DMS79 treated with DMSO at 0.1 percent for 48 hours (cell line): ENCODE measurements at regions not wholly inside any gene's neighbourhood (a gene's known extent, or its start where the extent isn't known, plus 50 kb on each side); places are given as distances from the start of the nearest gene placed in this dataset.

Source experiments
- DNase-seq: peaks from one replicate; lab custom pipeline; 2025; lab: John Stamatoyannopoulos, UW

DNA sequence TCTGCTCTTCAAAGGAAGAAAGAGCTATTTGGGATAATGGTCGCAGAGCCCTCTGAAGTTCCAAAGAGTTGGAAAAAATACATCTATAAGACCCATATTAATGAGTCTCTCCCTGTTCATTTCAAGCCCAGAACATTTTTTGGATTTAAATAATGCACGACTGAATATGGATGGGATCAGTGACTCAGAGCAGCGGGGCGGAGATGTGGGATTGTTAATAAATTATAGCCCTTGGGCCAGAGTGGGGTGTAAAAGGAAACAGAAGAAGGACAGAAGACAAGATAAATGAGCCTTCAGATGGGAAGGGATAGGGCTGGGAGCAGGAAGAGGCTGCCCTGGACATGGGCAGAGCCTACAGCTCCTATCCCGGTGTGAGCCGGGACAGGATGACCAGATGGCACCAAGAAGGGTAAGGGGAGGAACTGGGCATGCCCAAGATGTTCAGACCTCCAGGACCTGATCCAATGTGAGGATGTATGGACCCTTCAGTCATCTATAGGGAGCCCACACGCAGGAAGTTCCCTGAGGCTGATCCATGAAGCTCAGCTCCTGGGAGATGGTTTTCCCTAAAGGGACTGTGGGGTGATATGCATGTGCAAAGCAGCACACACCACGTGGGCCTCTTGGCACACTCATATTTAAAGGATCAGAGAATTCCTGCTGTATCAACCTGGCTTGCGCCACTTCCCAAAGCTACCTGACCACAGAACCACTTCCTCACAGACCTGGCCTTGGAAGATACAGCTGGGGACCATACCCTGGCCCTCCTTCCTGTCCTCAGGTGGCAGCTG lies 96.1 kb upstream of the PLXNA4 start:
- DNase-seq, result no peak

GRCh38 chr7:132666774-132667172 lies 90.5 kb upstream of the PLXNA4 start:
- DNase-seq, result no peak

DNA sequence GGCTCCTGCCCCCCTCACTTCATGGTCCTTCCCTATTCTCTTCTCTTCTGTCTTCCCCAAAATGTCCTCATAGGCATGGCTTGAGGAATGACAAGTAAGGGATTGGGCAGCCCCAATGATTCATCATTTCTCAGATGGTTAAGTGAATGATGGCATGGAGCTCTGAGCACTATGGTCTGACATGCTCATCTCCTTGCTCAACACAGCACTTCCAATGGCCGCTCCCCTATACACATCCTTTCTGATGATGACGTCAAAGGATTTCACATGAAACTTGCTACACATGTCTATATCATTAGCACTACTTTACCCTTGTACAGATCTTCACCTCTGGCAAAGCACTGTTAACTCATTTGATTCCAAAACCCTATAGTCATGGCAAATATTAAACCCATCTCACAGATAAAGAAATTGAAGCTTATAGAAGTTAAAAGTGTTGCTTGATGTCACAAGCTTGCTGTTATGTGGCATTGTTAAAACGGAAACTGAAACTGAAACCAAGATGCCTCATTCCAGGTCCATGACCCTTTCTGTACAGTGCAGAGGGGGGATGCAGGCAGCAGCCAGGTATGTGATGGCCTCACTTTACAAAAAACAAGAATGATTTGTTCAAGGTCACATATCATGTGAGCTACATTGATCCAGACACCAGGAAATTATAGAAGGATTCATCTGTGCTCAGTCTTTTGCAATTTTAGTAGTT lies 90.0 kb upstream of the PLXNA4 start:
- DNase-seq, result peak; percentile 14

DNA sequence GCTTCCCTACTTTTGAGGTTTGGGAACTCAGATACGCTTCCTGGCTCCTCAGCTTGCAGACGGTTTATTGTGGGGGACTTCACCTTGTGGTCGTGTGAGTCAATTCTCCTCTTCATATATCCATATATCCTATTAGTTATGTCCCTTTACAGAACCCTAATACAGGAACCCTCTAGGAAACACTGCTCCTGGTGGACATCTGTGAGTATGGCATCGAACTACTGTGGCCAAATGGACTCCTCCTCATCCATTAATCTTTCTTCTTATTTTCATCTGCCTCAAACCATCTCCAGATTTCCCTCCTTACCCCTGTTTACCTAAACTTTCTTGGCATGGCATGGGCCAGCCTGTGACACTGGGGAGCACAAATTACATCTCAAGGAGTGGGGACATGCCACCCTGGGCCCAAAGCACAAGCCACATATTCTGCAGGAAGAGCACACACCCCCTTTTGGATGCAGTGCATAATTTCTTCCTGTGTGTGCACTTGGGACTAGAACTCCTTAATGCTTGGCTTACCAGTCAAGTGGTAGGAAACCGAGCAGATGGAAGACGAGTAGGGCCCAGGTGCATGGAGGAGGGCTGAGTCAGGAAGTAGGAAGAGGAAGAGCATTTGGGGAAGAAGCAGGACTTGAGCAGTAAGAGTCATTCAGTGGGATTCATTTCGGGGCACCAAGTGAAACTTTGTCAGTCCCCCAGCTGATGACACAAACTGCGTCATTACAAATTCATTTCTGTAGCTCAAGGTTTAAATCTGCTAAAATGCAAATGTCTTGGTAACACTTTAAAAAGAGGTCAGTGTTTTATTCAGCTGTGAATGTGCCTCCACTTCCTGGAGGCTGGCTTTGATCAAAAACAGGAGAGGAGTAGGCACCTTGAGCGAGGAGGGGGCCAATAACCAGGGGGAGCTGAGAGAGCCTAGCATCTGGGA lies 80.8 kb upstream of the PLXNA4 start:
- DNase-seq, result peak; percentile 91

- DNase-seq, result no peak
Observed at GRCh38 chr7:132656341-132656740, 80.1 kb upstream of the PLXNA4 start.

GRCh38 chr7:132655131-132655727 lies 79.0 kb upstream of the PLXNA4 start:
- DNase-seq, result no peak

- DNase-seq, result no peak
Observed at GRCh38 chr7:132654150-132654549, 77.9 kb upstream of the PLXNA4 start.

- no peak for DNase-seq
Observed at GRCh38 chr7:132653366-132653930, 77.2 kb upstream of the PLXNA4 start.

GRCh38 chr7:132652507-132652906 lies 76.2 kb upstream of the PLXNA4 start:
- DNase-seq, result no peak

GRCh38 chr7:132650498-132650897 lies 74.2 kb upstream of the PLXNA4 start:
- DNase-seq, result no peak

DNA sequence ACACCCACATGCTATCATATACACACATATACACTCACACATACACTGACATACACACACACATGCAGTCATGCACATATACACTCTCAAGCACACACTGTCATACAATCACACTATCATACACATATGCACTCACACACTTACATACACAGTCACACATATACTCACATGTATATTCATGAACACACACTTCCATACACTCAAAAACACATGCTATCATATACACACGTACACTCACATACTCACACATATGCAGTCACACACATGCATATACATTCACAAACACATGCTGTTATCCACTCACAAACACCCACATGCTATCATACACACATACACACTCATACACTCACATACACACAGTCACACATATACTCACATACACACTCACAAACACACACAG lies 71.0 kb upstream of the PLXNA4 start:
- no peak for DNase-seq

DNA sequence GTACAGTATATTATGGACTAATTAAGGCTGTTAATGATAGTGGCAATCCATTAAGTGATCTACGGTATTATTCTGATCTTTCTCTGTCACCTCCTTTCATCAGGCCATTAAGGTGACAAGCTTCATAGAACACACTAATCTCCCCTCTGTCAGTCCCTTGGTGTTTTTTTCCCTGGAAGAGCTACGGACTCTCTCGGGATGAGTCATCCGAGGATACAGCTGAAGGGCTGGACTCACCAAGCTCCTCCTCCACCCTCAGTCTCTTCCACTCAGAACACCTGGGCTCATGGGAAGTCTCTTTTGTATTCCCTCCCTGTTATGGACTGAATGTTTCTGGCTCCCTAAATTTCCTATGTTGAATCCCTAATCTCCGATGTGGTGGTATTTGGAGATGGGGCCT lies 69.8 kb upstream of the PLXNA4 start:
- DNase-seq, result no peak

DNA sequence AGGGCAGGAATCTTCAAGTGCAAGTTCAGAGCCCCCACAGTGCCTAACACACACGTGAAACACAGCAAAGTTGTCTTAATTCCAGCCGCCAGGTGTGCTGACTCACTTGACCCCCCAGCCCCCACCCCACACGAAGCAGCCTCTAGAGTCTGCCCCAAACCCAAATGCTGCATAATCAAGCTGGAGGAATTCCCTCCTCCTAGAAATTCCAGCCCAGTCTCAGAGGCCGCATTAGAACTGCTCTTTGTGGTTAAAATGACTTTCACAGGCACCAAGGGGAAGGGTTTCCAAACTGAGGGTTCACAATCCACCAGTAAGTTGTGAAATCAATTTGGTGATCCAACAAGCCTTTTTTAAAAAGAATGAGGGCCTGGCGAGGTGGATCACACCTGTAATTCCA lies 67.0 kb upstream of the PLXNA4 start:
- no peak for DNase-seq

DNA sequence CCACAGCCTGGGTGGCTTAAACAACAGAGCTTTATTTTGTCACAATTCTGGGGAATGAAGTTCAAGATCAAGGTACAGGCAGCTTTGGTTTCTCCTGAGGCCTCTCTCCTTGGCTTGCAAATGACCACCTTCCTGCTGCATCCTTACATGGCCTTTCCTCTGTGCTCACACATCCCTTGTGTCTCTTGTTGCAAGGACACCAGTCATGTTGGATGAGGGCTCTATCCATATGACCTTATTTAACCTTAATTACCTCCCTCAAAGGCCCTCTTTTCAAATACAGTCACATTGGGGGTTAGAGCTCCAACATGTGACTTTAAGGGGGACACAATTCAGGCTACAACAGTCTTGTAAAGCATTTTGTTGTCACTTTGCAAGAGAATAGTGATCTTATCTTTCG lies 65.0 kb upstream of the PLXNA4 start:
- DNase-seq, result no peak

DNA sequence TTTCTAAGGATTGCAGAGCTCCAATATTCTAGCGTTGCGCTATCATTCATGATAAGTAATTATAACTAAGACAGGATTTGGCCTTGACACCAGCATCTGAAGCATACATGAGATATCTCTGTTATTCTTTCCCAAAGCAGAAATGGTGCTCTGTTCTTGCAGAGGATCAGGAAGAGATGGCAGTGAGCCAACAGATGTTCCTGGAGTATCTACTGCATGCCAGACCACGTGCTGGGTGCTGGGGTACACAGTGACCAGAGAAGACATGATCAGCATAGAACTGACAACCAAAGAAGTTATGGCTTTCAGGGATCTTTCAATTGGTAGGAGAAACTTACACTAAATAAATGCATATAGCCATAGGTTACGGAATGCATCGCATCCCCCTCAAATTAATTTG lies 63.7 kb upstream of the PLXNA4 start:
- no peak for DNase-seq

DNA sequence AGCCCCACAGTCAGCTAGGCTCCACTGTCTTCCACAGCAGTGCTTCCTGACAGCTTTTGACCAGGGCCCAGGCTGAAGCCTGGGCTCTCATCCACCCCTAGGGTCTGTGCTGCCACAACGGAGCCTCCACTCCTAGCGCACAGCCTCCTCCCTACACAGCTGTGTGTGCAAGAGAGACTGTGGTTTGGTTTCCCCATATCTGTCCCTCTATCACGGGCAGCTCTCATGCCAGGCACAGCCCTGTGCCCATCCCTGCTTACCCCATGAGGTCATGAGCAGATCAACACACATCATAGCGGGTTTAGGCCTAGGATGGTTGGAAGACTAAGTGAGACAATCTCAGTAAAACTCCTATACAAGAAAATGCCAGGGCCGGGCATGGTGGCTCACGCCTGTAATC lies 61.7 kb upstream of the PLXNA4 start:
- no peak for DNase-seq

DNA sequence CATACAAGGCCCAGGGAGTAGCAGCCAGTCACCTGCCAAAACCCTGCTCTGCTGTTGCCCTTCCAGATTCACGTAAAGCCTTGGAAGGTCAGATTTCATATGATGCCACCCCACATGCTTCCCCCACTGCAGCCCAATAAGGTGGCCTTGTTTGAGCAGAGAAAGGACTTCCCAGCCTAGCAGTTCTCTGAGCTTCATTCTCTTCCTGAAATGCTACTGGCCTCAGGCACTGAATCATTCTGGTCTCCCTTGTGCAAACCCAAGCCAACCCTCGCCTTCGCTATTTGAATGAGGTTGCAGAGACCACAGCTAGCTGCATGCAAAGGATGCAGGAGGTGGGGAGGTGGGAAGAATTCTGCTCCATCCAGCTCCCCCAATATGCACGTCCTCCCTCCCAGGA lies 60.3 kb upstream of the PLXNA4 start:
- no peak for DNase-seq

DNA sequence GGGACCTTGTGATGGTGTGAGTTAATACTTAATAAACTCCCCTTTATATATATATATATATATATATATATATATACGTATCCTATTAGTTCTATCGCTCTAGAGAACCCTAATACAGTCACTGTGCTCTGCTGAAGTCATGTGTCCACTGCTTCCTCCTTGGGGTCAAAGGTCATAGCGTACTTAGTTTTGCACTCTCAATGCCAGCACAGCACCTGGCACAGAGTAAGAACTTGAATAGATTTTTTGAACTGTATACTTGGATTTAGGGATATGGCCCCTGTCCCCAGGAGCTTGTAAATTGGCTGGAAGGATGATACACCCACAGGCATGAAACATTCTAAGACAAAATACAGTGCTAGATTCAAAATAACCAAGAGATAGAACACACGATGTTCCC lies 58.9 kb upstream of the PLXNA4 start:
- no peak for DNase-seq

- no peak for DNase-seq
Observed at GRCh38 chr7:132630834-132631233, 54.6 kb upstream of the PLXNA4 start.
